HepG2 (cell line): ENCODE measurements at regions not wholly inside any gene's neighbourhood (a gene's known extent, or its start where the extent isn't known, plus 50 kb on each side); places are given as distances from the start of the nearest gene placed in this dataset.

Source experiments
- CBX2 ChIP-seq, 2 experiments: fragments of 200-600 bp in 1 of 2; sonication (generic); formaldehyde crosslinking in 1 of 2; IDR thresholded peaks; 2 replicates each; pipeline versions ENCODE4 v1.7.0 to v1.8.1; 2018 to 2022; ENCODE audit warnings: low read depth in 2 of 2, low read length in 1 of 2, mild to moderate bottlenecking in 1 of 2, missing genetic modification reagents in 1 of 2
- ETV6 ChIP-seq: sonication (generic); formaldehyde crosslinking; conservative IDR thresholded peaks from 2 replicates; pipeline ENCODE4 v1.4.0; 2020; ENCODE audit warnings: missing genetic modification reagents
- GATAD1 ChIP-seq: IDR thresholded peaks from 2 replicates; pipeline ENCODE4 v1.6.1; 2016; ENCODE audit warnings: missing genetic modification reagents, missing compliant biosample characterization
- GATAD2A ChIP-seq: IDR thresholded peaks from 2 replicates; pipeline ENCODE4 v1.6.1; 2016
- GMEB1 ChIP-seq: sonication (generic); formaldehyde crosslinking; IDR thresholded peaks from 2 replicates; pipeline ENCODE4 v1.5.1; 2020; ENCODE audit warnings: missing genetic modification reagents, mild to moderate bottlenecking, borderline replicate concordance
- MED8 ChIP-seq: sonication (generic); formaldehyde crosslinking; IDR thresholded peaks from 2 replicates; pipeline ENCODE4 v1.8.1; 2023; ENCODE audit warnings: mild to moderate bottlenecking, missing genetic modification reagents; ENCODE audit not compliant: insufficient replicate concordance
- NFE2 ChIP-seq: sonication (generic); formaldehyde crosslinking; IDR thresholded peaks from 2 replicates; pipeline ENCODE4 v1.4.0; 2020; ENCODE audit warnings: missing genetic modification reagents
- RBM39 ChIP-seq: fragments of 200-400 bp; formaldehyde crosslinking; IDR thresholded peaks from one replicate; pipeline ENCODE4 v1.6.1; 2018; ENCODE audit warnings: antibody characterized with exemption, mild to moderate bottlenecking, low read depth, low read length; ENCODE audit not compliant: poor library complexity, severe bottlenecking
- SIN3B ChIP-seq: fragments of 150-350 bp; IDR thresholded peaks from 2 replicates; pipeline ENCODE4 v1.6.1; 2014; ENCODE audit warnings: low read length
- UBTF ChIP-seq: sonication (generic); formaldehyde crosslinking; IDR thresholded peaks from 2 replicates; pipeline ENCODE4 v1.4.0; 2020; ENCODE audit warnings: mild to moderate bottlenecking, missing genetic modification reagents
- ZBTB1 ChIP-seq: sonication (generic); formaldehyde crosslinking; IDR thresholded peaks from 2 replicates; pipeline ENCODE4 v1.4.0; 2020; ENCODE audit warnings: missing genetic modification reagents, borderline replicate concordance
- ZGPAT ChIP-seq: IDR thresholded peaks from 2 replicates; pipeline ENCODE4 v1.6.1; 2016; ENCODE audit warnings: mild to moderate bottlenecking
- ZNF235 ChIP-seq: sonication (generic); formaldehyde crosslinking; IDR thresholded peaks from 2 replicates; pipeline ENCODE4 v1.8.1; 2023; ENCODE audit warnings: mild to moderate bottlenecking, missing genetic modification reagents, borderline replicate concordance
- ZNF281 ChIP-seq: sonication (generic); formaldehyde crosslinking; IDR thresholded peaks from 2 replicates; pipeline ENCODE4 v1.4.0; 2020; ENCODE audit warnings: missing genetic modification reagents, borderline replicate concordance
- ZNF432 ChIP-seq: sonication (generic); formaldehyde crosslinking; IDR thresholded peaks from 2 replicates; pipeline ENCODE4 v1.5.0; 2020; ENCODE audit warnings: missing genetic modification reagents, mild to moderate bottlenecking, borderline replicate concordance
- ZNF784 ChIP-seq: sonication (generic); formaldehyde crosslinking; IDR thresholded peaks from 2 replicates; pipeline ENCODE4 v1.5.1; 2020; ENCODE audit warnings: missing genetic modification reagents, mild to moderate bottlenecking, borderline replicate concordance
- ZNF800 ChIP-seq: sonication (generic); formaldehyde crosslinking; IDR thresholded peaks from 2 replicates; pipeline ENCODE4 v1.4.0; 2020; ENCODE audit warnings: missing genetic modification reagents

DNA sequence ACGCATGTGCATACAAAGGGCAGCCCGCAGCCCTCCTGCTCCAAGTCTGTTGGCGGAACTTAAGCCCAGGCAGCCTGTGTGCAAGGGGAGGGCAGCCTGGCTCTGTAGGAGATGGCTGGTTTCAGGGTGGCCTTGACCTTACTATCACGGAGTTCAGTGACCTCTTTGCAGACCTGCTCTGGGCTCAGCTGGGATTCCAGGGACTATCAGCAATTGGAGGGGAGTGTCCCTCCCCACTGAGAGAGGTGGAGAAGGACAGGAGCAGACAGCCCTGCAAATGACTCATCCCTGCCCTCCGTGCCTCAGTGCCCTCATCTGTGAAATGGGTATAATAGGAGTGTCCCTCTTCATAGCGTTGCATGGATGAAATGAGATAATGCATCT is 66.2 kb upstream of the DLK1 start (continued):
- TF ChIP-seq ZNF281 (CRISPR knock-in tag) (no peak), GATAD2A (CRISPR knock-in tag) (peak; percentile 75), CBX2 (IDR thresholded peaks at IDR 0.05; ENCODE audit: low read depth, low read length) (no peak), CBX2 (CRISPR knock-in tag; IDR thresholded peaks at IDR 0.05; ENCODE audit: low read depth) (no peak), SIN3B (no peak), GMEB1 (CRISPR knock-in tag) (no peak), NFE2 (CRISPR knock-in tag) (no peak), GATAD1 (CRISPR knock-in tag) (no peak), ZNF235 (no peak), ZGPAT (CRISPR knock-in tag) (no peak), ZNF432 (no peak), ZNF800 (CRISPR knock-in tag) (no peak), MED8 (CRISPR knock-in tag) (no peak), RBM39 (no peak), ZNF784 (no peak), ETV6 (CRISPR knock-in tag) (no peak), UBTF (CRISPR knock-in tag) (no peak), ZBTB1 (no peak)
